Adrenal gland (tissue), 9 donors: ENCODE measurements at regions not wholly inside any gene's neighbourhood (a gene's known extent, or its start where the extent isn't known, plus 50 kb on each side); places are given as distances from the start of the nearest gene placed in this dataset.
"Not testable (repeated sequence)": the region's sequence is repeated elsewhere in the genome, so short reads cannot be mapped to it uniquely, and the experiment has no call there.

Source experiments
- DNase-seq, 7 donors: peaks; one replicate each; pipeline ENCODE4 v3.0.0-alpha.2; 2019 to 2020
- H3K27ac ChIP-seq, 5 donors: fragments of 200-600 bp; sonication (generic) in 4 of 5; 1 replicate in 3 of 5; 2 replicates in 2 of 5; pipeline versions ENCODE4 v1.5.1 to v1.8.0; 2016 to 2020; ENCODE audit warnings: mild to moderate bottlenecking in 1 of 5
- H3K27me3 ChIP-seq: fragments of 200-600 bp; 2 replicates; pipeline ENCODE4 v1.8.0; 2021
- H3K36me3 ChIP-seq, 2 donors: fragments of 200-600 bp; replicated peaks in 1 of 2; 1 replicate in 1 of 2; 2 replicates in 1 of 2; pipeline versions ENCODE4 v1.5.1 to v1.8.0; 2018 to 2022
- H3K4me1 ChIP-seq, 2 donors: fragments of 200-600 bp; replicated peaks in 1 of 2; 1 replicate in 1 of 2; 2 replicates in 1 of 2; pipeline versions ENCODE4 v1.5.1 to v1.8.0; 2018 to 2021
- H3K4me3 ChIP-seq, 4 donors: fragments of 200-600 bp; sonication (generic) in 3 of 4; one replicate each; pipeline ENCODE4 v1.5.1; 2016 to 2018
- H3K9me3 ChIP-seq, 3 donors: fragments of 200-600 bp; sonication (generic) in 1 of 3; replicated peaks in 1 of 3; 1 replicate in 2 of 3; 2 replicates in 1 of 3; pipeline versions ENCODE4 v1.5.1 to v1.8.0; 2016 to 2021
- POLR2A ChIP-seq, 2 donors: fragments of 450-650 bp; IDR thresholded peaks; one replicate each; pipeline ENCODE4 v1.6.1; 2017; ENCODE audit warnings: antibody characterized with exemption in 2 of 2, mild to moderate bottlenecking in 2 of 2, moderate library complexity in 1 of 2
- WGBS, 4 donors: extraction: QIAGEN DNeasy Blood & Tissue Kit in 2 of 4; methylation state at CpG; one replicate each; pipeline versions ENCODE4 v1.1.5 to v1.1.7; 2013 to 2017; 5-methylcytosine and 5-hydroxymethylcytosine counted together
- intact Hi-C, 2 donors: fragments of 100-400 bp; cut with DNase I; formaldehyde crosslinking; loops; one replicate each; pipeline versions ENCODE4 v1.14.1 to v1.15.0; 2022 to 2023
- TF ChIP-seq, protein P1 (sequence below), 6 experiments: fragments of 450-650 bp in 4 of 6; fragments of 200-600 bp in 2 of 6; sonication (generic) in 1 of 6; IDR thresholded peaks; 1 replicate in 5 of 6; 2 replicates in 1 of 6; pipeline versions ENCODE4 v1.5.1 to v1.8.0; 2016 to 2021; ENCODE audit warnings: antibody characterized with exemption in 6 of 6, mild to moderate bottlenecking in 2 of 6, moderate library complexity in 1 of 6
- donor health status: healthy with polysubstance abuse.
- donor health status: Bipolar disorder and iron deficiency.
- donor health status: DM: yes; HTN: yes; CAD: no.
- donor health status: DM: no; HTN: no; CAD: no.
- donor health status: DM: no; HTN: no; CAD: no.

GRCh38 chr13:86474971-86475370 lies 675.8 kb upstream of the SLITRK6 start:
- Histone ChIP-seq H3K36me3 (no peaks in the 10 kb centered on the region), H3K4me1 (no peaks in the 10 kb centered on the region), H3K27me3 (no peaks in the 10 kb centered on the region), H3K9me3 (no peaks in the 10 kb centered on the region), H3K27ac (no peak overlapping the region), H3K4me3 (no peak overlapping the region)
- TF ChIP-seq, protein P1, sequence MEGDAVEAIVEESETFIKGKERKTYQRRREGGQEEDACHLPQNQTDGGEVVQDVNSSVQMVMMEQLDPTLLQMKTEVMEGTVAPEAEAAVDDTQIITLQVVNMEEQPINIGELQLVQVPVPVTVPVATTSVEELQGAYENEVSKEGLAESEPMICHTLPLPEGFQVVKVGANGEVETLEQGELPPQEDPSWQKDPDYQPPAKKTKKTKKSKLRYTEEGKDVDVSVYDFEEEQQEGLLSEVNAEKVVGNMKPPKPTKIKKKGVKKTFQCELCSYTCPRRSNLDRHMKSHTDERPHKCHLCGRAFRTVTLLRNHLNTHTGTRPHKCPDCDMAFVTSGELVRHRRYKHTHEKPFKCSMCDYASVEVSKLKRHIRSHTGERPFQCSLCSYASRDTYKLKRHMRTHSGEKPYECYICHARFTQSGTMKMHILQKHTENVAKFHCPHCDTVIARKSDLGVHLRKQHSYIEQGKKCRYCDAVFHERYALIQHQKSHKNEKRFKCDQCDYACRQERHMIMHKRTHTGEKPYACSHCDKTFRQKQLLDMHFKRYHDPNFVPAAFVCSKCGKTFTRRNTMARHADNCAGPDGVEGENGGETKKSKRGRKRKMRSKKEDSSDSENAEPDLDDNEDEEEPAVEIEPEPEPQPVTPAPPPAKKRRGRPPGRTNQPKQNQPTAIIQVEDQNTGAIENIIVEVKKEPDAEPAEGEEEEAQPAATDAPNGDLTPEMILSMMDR (IDR thresholded peaks at IDR 0.05) = no peak
- TF ChIP-seq POLR2A (IDR thresholded peaks at IDR 0.05) = no peak
- no peak for DNase-seq
- intact Hi-C loops = no loop called here
- 83 to 90% (median 87%) methylated on average over 1 of the region's 1 CpG for WGBS, 4 donors

- H3K4me3 ChIP-seq = no peak overlapping the region
- H3K36me3 ChIP-seq = no peaks in the 10 kb centered on the region
- H3K27me3 ChIP-seq = no peaks in the 10 kb centered on the region
- TF ChIP-seq POLR2A (IDR thresholded peaks at IDR 0.05) = no peak
- TF ChIP-seq, protein P1 (IDR thresholded peaks at IDR 0.05) = no peak
- intact Hi-C loops = no loop called here
- no peaks in the 10 kb centered on the region for H3K4me1 ChIP-seq
- 75 to 84% (median 81%) methylated on average over 5 of the region's 5 CpGs for WGBS, 4 donors
- H3K27ac ChIP-seq = no peak overlapping the region
- H3K9me3 ChIP-seq = no peaks in the 10 kb centered on the region
- DNase-seq = no peak
Observed at GRCh38 chr13:86476656-86477055, 677.4 kb upstream of the SLITRK6 start.

- TF ChIP-seq, protein P1 (IDR thresholded peaks at IDR 0.05) = no peak
- no peak for TF ChIP-seq POLR2A (IDR thresholded peaks at IDR 0.05)
- no peak overlapping the region for H3K27ac ChIP-seq
- H3K4me3 ChIP-seq = no peak overlapping the region
- no peak for DNase-seq
- H3K36me3 ChIP-seq = no peaks in the 10 kb centered on the region
- H3K9me3 ChIP-seq = no peaks in the 10 kb centered on the region
- H3K27me3 ChIP-seq = no peaks in the 10 kb centered on the region
- no peaks in the 10 kb centered on the region for H3K4me1 ChIP-seq
- WGBS, 4 donors = 46 to 65% (median 52%) methylated on average over 3 of the region's 3 CpGs
- intact Hi-C loops = no loop called here
Observed at GRCh38 chr13:86486582-86486981, 687.4 kb upstream of the SLITRK6 start.

GRCh38 chr13:86491121-86491520 lies 691.9 kb upstream of the SLITRK6 start:
- intact Hi-C loops = no loop called here
- DNase-seq = no peak
- no peak overlapping the region for H3K27ac ChIP-seq
- no peaks in the 10 kb centered on the region for H3K4me1 ChIP-seq
- no peak for TF ChIP-seq POLR2A (IDR thresholded peaks at IDR 0.05)
- TF ChIP-seq, protein P1 (IDR thresholded peaks at IDR 0.05) = no peak
- H3K27me3 ChIP-seq = no peaks in the 10 kb centered on the region
- no peaks in the 10 kb centered on the region for H3K36me3 ChIP-seq
- no peak overlapping the region for H3K4me3 ChIP-seq
- no peaks in the 10 kb centered on the region for H3K9me3 ChIP-seq
- WGBS, 4 donors = 87 to 94% (median 92%) methylated on average over 1 of the region's 1 CpG

DNA sequence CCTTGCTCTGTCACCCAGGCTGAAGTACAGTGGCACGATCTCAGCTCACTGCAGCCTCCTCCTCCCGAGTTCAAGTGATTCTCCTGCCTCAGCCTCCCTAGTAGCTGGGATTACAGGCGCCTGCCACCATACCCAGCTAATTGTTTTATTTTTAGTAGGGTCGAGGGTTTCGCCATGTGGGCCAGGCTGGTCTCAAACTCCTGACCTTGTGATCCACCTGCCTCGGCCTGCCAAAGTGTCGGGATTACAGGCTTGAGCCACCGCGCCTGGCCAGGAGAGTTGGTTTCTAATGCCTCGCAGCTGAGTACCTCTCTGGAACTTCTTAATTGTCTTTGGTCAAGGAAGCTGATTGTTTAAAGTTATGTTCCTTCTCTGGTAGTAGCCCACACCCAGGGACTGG lies 702.7 kb upstream of the SLITRK6 start:
- H3K4me1 ChIP-seq, H3K9me3 ChIP-seq, H3K27me3 ChIP-seq, DNase-seq, H3K27ac ChIP-seq, H3K36me3 ChIP-seq, intact Hi-C loops, H3K4me3 ChIP-seq: not testable (repeated sequence)
- 78 to 91% (median 87%) methylated on average over 10 of the region's 10 CpGs for WGBS, 4 donors
